Adrenal gland (tissue), 5 donors: ENCODE measurements at regions not wholly inside any gene's neighbourhood (a gene's known extent, or its start where the extent isn't known, plus 50 kb on each side); places are given as distances from the start of the nearest gene placed in this dataset.

Source experiments
- POLR2A ChIP-seq, 2 donors: fragments of 450-650 bp; IDR thresholded peaks; one replicate each; pipeline ENCODE4 v1.6.1; 2017; ENCODE audit warnings: antibody characterized with exemption in 2 of 2, mild to moderate bottlenecking in 2 of 2, moderate library complexity in 1 of 2
- TF ChIP-seq, protein P1 (sequence below), 6 experiments: fragments of 450-650 bp in 4 of 6; fragments of 200-600 bp in 2 of 6; sonication (generic) in 1 of 6; IDR thresholded peaks; 1 replicate in 5 of 6; 2 replicates in 1 of 6; pipeline versions ENCODE4 v1.5.1 to v1.8.0; 2016 to 2021; ENCODE audit warnings: antibody characterized with exemption in 6 of 6, mild to moderate bottlenecking in 2 of 6, moderate library complexity in 1 of 6
- donor health status: DM: no; HTN: no; CAD: no.

DNA sequence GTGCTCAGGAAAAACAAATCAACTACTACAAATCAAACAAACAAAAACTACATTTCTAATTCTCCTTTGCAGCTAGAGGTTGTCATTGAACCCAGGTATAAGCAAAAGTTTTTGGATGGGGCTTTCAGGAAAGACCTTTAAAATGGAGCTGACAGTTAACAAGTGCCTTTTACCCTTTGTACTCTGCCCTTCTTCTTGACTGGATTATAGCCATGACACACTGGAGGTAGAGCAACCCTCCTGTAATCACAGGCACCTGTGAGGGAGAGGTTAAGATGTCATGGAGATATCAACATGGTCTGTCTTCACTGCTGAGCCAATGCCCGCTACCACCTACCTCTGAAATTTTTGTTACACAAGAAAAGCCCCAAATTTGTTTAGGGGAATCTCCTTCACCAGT is 100.0 kb upstream of the GLS start:
- TF ChIP-seq, protein P1, sequence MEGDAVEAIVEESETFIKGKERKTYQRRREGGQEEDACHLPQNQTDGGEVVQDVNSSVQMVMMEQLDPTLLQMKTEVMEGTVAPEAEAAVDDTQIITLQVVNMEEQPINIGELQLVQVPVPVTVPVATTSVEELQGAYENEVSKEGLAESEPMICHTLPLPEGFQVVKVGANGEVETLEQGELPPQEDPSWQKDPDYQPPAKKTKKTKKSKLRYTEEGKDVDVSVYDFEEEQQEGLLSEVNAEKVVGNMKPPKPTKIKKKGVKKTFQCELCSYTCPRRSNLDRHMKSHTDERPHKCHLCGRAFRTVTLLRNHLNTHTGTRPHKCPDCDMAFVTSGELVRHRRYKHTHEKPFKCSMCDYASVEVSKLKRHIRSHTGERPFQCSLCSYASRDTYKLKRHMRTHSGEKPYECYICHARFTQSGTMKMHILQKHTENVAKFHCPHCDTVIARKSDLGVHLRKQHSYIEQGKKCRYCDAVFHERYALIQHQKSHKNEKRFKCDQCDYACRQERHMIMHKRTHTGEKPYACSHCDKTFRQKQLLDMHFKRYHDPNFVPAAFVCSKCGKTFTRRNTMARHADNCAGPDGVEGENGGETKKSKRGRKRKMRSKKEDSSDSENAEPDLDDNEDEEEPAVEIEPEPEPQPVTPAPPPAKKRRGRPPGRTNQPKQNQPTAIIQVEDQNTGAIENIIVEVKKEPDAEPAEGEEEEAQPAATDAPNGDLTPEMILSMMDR (IDR thresholded peaks at IDR 0.05): no peak
- TF ChIP-seq POLR2A (IDR thresholded peaks at IDR 0.05): no peak
